B cell (primary cell): ENCODE measurements at regions not wholly inside any gene's neighbourhood (a gene's known extent, or its start where the extent isn't known, plus 50 kb on each side); places are given as distances from the start of the nearest gene placed in this dataset.

Experiments
- ATAC-seq: fragments of 200-7000 bp; cut with Tn5 transposase; one replicate; pipeline ENCODE4 v1.10.0; 2021; ENCODE audit warnings: low read depth, mild to moderate bottlenecking, moderate number of reproducible peaks, moderate library complexity
- CTCF ChIA-PET: fragments of 350-600 bp; sonication (Branson Sonifier 250); formaldehyde crosslinking; loops from one replicate; lab custom pipeline; 2021; ENCODE audit warnings: antibody characterized with exemption, inconsistent platforms; lab: Charles Lee
- POLR2A ChIA-PET: fragments of 350-600 bp; sonication (Branson Sonifier 250); formaldehyde crosslinking; loops from one replicate; lab custom pipeline; 2021; ENCODE audit warnings: antibody characterized with exemption; lab: Charles Lee
- DNase-seq: peaks from one replicate; pipeline ENCODE4 v3.0.0; 2013
- H2AFZ ChIP-seq: 2 replicates; pipeline ENCODE4 v1.6.1; 2012; ENCODE audit warnings: mild to moderate bottlenecking, low read depth, low read length; ENCODE audit not compliant: insufficient read depth, poor library complexity, severe bottlenecking
- H3K27ac ChIP-seq, 2 donors: 1 replicate in 1 of 2; 2 replicates in 1 of 2; pipeline ENCODE4 v1.5.1; 2012 to 2013; ENCODE audit warnings: low read length in 2 of 2, mild to moderate bottlenecking in 2 of 2, moderate library complexity in 1 of 2
- H3K27me3 ChIP-seq, 4 experiments: fragments of 200-600 bp in 1 of 4; sonication (generic) in 1 of 4; replicated peaks in 1 of 4; 1 replicate in 2 of 4; 2 replicates in 2 of 4; pipeline versions ENCODE4 v1.6.1 to v1.7.0; 2013 to 2016; ENCODE audit warnings: low read length in 3 of 4, mild to moderate bottlenecking in 2 of 4, mixed read lengths in 1 of 4, moderate library complexity in 1 of 4; ENCODE audit not compliant: insufficient read depth in 4 of 4, control insufficient read depth in 3 of 4; ENCODE audit errors: control extremely low read depth in 1 of 4
- H3K36me3 ChIP-seq, 2 experiments: replicated peaks in 1 of 2; 1 replicate in 1 of 2; 2 replicates in 1 of 2; pipeline versions ENCODE4 v1.6.1 to v1.7.1; 2013; ENCODE audit warnings: low read length in 1 of 2; ENCODE audit not compliant: insufficient read depth in 2 of 2, control insufficient read depth in 1 of 2; ENCODE audit errors: control extremely low read depth in 1 of 2, extremely low read depth in 1 of 2
- H3K4me1 ChIP-seq, 2 donors: fragments of 200-600 bp in 1 of 2; sonication (generic) in 1 of 2; 1 replicate in 1 of 2; 2 replicates in 1 of 2; pipeline versions ENCODE4 v1.5.1 to v1.6.1; 2013 to 2017; ENCODE audit warnings: low read length in 2 of 2; ENCODE audit not compliant: control insufficient read depth in 2 of 2, insufficient read depth in 2 of 2
- H3K4me2 ChIP-seq: replicated peaks from 2 replicates; pipeline ENCODE3; 2012; ENCODE audit warnings: mild to moderate bottlenecking, low read depth, low read length; ENCODE audit not compliant: poor library complexity, severe bottlenecking
- H3K4me3 ChIP-seq, 5 experiments: fragments of 200-600 bp in 1 of 5; sonication (generic) in 1 of 5; 1 replicate in 3 of 5; 2 replicates in 2 of 5; pipeline versions ENCODE4 v1.5.1 to v1.7.0; 2011 to 2016; ENCODE audit warnings: low read length in 4 of 5, mild to moderate bottlenecking in 4 of 5, low read depth in 2 of 5, control low read depth in 1 of 5, moderate library complexity in 1 of 5; ENCODE audit not compliant: insufficient read depth in 1 of 5; ENCODE audit errors: control extremely low read depth in 1 of 5, extremely low read depth in 1 of 5
- H3K79me2 ChIP-seq: fragments of 200-600 bp; sonication (generic); one replicate; pipeline ENCODE4 v1.6.0; 2016; ENCODE audit warnings: low read length; ENCODE audit not compliant: control insufficient read depth, insufficient read depth
- H3K9ac ChIP-seq: fragments of 200-600 bp; sonication (generic); 2 replicates; pipeline ENCODE4 v1.6.1; 2017; ENCODE audit warnings: mild to moderate bottlenecking, low read length, moderate library complexity
- H3K9me3 ChIP-seq, 3 donors: one replicate each; pipeline versions ENCODE4 v1.6.1 to v1.7.1; 2013; ENCODE audit warnings: low read length in 2 of 3; ENCODE audit not compliant: control insufficient read depth in 2 of 3, insufficient read depth in 1 of 3; ENCODE audit errors: control extremely low read depth in 1 of 3
- H4K20me1 ChIP-seq: 2 replicates; pipeline ENCODE4 v1.6.0; 2012; ENCODE audit warnings: mild to moderate bottlenecking, low read length; ENCODE audit not compliant: insufficient read depth, control insufficient read depth, poor library complexity, severe bottlenecking
- H3K27ac Mint-ChIP-seq: one replicate; pipeline ENCODE4 v1.8.0; 2021; ENCODE audit warnings: mixed read lengths
- H3K27me3 Mint-ChIP-seq: one replicate; pipeline ENCODE4 v1.8.0; 2021; ENCODE audit warnings: mixed read lengths
- H3K4me1 Mint-ChIP-seq: one replicate; pipeline ENCODE4 v1.8.0; 2021; ENCODE audit warnings: mixed read lengths
- H3K4me3 Mint-ChIP-seq: one replicate; pipeline ENCODE4 v1.8.0; 2021; ENCODE audit warnings: mixed read lengths
- H3K9me3 Mint-ChIP-seq: one replicate; pipeline ENCODE4 v1.8.0; 2022; ENCODE audit warnings: mixed read lengths; ENCODE audit not compliant: insufficient read depth
- EZH2 ChIP-seq: IDR thresholded peaks from 2 replicates; pipeline ENCODE4 v1.6.1; 2012; ENCODE audit warnings: borderline replicate concordance, low read depth, mild to moderate bottlenecking, moderate library complexity, low read length; ENCODE audit not compliant: insufficient read depth, poor library complexity, severe bottlenecking
- WGBS: methylation state at CpG from one replicate; pipeline ENCODE4 v1.1.5; 2013; ENCODE audit warnings: missing lambda C conversion rate; ENCODE audit not compliant: insufficient coverage; 5-methylcytosine and 5-hydroxymethylcytosine counted together
- intact Hi-C: fragments of 100-400 bp; cut with micrococcal nuclease; formaldehyde crosslinking; loops from one replicate; pipeline ENCODE4 v1.10.0; 2022
- TF ChIP-seq, protein P1 (sequence below): fragments of 200-600 bp; IDR thresholded peaks from one replicate; pipeline ENCODE4 v1.8.0; 2022; ENCODE audit warnings: antibody characterized with exemption, mild to moderate bottlenecking

DNA sequence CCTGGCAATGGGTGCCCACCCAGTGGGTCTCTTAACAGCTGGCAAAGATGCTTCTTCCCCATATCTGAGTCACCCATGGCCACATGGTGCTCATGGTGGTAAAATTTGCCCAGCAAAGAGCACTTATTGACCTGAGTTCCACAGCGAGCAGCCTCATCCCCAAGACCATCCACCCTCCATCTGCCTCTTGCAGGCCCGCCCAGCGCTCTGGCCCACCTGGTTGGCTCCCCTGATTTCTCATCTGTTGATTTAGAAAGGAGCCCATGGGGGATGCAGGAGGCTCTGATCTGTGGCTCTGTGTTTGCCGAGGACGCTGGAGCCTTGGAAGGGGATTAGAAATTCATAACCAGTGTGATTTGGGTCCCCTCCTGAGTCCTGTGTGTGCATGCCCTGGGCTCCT, 657.5 kb downstream of the PTPRU start:
- no peak overlapping the region for H3K4me3 ChIP-seq
- H3K9ac ChIP-seq, result no peak overlapping the region
- TF ChIP-seq EZH2, result no peak
- TF ChIP-seq, protein P1, sequence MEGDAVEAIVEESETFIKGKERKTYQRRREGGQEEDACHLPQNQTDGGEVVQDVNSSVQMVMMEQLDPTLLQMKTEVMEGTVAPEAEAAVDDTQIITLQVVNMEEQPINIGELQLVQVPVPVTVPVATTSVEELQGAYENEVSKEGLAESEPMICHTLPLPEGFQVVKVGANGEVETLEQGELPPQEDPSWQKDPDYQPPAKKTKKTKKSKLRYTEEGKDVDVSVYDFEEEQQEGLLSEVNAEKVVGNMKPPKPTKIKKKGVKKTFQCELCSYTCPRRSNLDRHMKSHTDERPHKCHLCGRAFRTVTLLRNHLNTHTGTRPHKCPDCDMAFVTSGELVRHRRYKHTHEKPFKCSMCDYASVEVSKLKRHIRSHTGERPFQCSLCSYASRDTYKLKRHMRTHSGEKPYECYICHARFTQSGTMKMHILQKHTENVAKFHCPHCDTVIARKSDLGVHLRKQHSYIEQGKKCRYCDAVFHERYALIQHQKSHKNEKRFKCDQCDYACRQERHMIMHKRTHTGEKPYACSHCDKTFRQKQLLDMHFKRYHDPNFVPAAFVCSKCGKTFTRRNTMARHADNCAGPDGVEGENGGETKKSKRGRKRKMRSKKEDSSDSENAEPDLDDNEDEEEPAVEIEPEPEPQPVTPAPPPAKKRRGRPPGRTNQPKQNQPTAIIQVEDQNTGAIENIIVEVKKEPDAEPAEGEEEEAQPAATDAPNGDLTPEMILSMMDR, result no peak
- no peak overlapping the region for H3K4me2 ChIP-seq
- Mint-ChIP-seq H3K9me3 (no peaks in the 10 kb centered on the region), H3K4me3 (no peak overlapping the region), H3K27me3 (peaks cover 26% of the 10 kb centered on the region), H3K27ac (no peak overlapping the region), H3K4me1 (no peaks in the 10 kb centered on the region)
- no peaks in the 10 kb centered on the region for H3K27me3 ChIP-seq
- H3K36me3 ChIP-seq, result no peaks in the 10 kb centered on the region
- intact Hi-C loops, result no loop called here
- DNase-seq, result no peak
- H2AFZ ChIP-seq, result no peak overlapping the region
- no peaks in the 10 kb centered on the region for H3K4me1 ChIP-seq
- POLR2A ChIA-PET, result no interaction called here
- no peak overlapping the region for H3K27ac ChIP-seq
- no peaks in the 10 kb centered on the region for H4K20me1 ChIP-seq
- 85% methylated on average over 4 of the region's 5 CpGs for WGBS
- ATAC-seq, result no peak
- peaks cover 0 to 3% (median 0%) of the 10 kb centered on the region in 3 donors for H3K9me3 ChIP-seq
- CTCF ChIA-PET, result no interaction called here
- no peaks in the 10 kb centered on the region for H3K79me2 ChIP-seq

DNA sequence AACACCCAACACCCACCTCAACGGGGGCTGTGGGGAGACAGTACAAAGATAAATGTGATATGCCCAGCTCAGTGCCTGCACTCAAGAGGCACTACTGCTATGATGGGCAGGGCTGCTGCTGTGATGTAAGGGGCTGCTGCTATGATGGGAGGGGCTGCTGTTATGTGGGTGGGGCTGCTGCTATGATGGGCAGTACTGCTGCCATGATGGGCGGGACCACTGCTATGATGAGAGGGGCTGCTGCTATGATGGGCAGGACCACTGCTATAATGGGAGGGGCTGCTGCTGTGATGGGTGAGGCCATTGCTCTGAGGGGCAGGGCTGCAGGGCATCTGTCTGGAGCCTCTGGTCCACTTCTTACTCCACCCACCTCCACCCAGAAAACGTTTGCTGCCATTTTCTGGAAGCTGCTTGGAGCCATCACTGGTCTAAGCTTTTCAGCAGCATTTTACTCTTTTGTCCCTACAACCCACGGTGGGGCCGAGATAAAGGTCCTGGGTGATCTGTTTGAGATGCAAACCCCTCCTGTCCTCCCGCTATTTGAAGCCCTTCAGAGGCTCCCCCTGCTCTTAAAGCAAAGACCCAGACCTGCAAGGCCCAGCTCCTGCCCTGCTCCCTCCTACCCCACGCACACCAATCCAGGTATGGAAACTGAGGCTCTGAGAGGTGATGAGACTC, 656.9 kb downstream of the PTPRU start:
- Mint-ChIP-seq H3K9me3 (no peaks in the 10 kb centered on the region), H3K27ac (no peak overlapping the region), H3K4me1 (no peaks in the 10 kb centered on the region), H3K4me3 (no peak overlapping the region), H3K27me3 (peaks cover 25% of the 10 kb centered on the region)
- ATAC-seq, result no peak
- TF ChIP-seq, protein P1, result no peak
- no peak for TF ChIP-seq EZH2
- H3K4me2 ChIP-seq, result no peak overlapping the region
- no peak overlapping the region for H3K9ac ChIP-seq
- intact Hi-C loops, result no loop called here
- no peaks in the 10 kb centered on the region for H3K4me1 ChIP-seq
- 77% methylated on average over 5 of the region's 7 CpGs for WGBS
- H3K9me3 ChIP-seq, result peaks cover 0 to 3% (median 0%) of the 10 kb centered on the region in 3 donors
- no peaks in the 10 kb centered on the region for H3K36me3 ChIP-seq
- H2AFZ ChIP-seq, result no peak overlapping the region
- H3K27me3 ChIP-seq, result no peaks in the 10 kb centered on the region
- no peak overlapping the region for H3K4me3 ChIP-seq
- no peaks in the 10 kb centered on the region for H3K79me2 ChIP-seq
- ChIA-PET POLR2A (no interaction called here), CTCF (no interaction called here)
- no peak overlapping the region for H3K27ac ChIP-seq
- no peak for DNase-seq
- no peaks in the 10 kb centered on the region for H4K20me1 ChIP-seq
